Cardiac fibroblast (primary cell): ENCODE measurements at regions not wholly inside any gene's neighbourhood (a gene's known extent, or its start where the extent isn't known, plus 50 kb on each side); places are given as distances from the start of the nearest gene placed in this dataset.
"Not testable (repeated sequence)": the region's sequence is repeated elsewhere in the genome, so short reads cannot be mapped to it uniquely, and the experiment has no call there.

Experiments
- DNase-seq, 2 donors: peaks; one replicate each; pipeline versions ENCODE4 v3.0.0 to v3.0.0-alpha.2; 2010; ENCODE audit warnings: low read depth in 2 of 2
- H3K4me3 ChIP-seq, 2 donors: replicated peaks in 1 of 2; 1 replicate in 1 of 2; 2 replicates in 1 of 2; pipeline ENCODE4 v1.5.1; 2011; ENCODE audit warnings: low read depth in 2 of 2, low read length in 2 of 2, mild to moderate bottlenecking in 2 of 2, moderate library complexity in 1 of 2
- CTCF ChIP-seq: IDR thresholded peaks from one replicate; pipeline ENCODE4 v1.5.1; 2011; ENCODE audit warnings: low read depth, mild to moderate bottlenecking, low read length, inconsistent platforms

GRCh38 chr9:78408388-78408787 lies 111.5 kb downstream of the PSAT1 start:
- no peak overlapping the region for H3K4me3 ChIP-seq
- no peak for DNase-seq

GRCh38 chr9:78409928-78410510 lies 113.1 kb downstream of the PSAT1 start:
- H3K4me3 ChIP-seq, DNase-seq: not testable (repeated sequence)

More at GRCh38 chr9:78408388-78408787, 111.5 kb downstream of the PSAT1 start:
- no peak for TF ChIP-seq CTCF

- no peak for TF ChIP-seq CTCF
- DNase-seq, result no peak
- no peak overlapping the region for H3K4me3 ChIP-seq
Observed at GRCh38 chr9:78422309-78422708, 125.4 kb downstream of the PSAT1 start.

- TF ChIP-seq CTCF, result no peak
- no peak overlapping the region for H3K4me3 ChIP-seq
- DNase-seq, result no peak
Observed at GRCh38 chr9:78424299-78424698, 127.4 kb downstream of the PSAT1 start.

GRCh38 chr9:78428640-78429039 lies 131.7 kb downstream of the PSAT1 start:
- no peak for TF ChIP-seq CTCF
- DNase-seq, result no peak
- no peak overlapping the region for H3K4me3 ChIP-seq

- H3K4me3 ChIP-seq, result no peak overlapping the region
- DNase-seq, result no peak
- no peak for TF ChIP-seq CTCF
Observed at GRCh38 chr9:78430387-78430786, 133.5 kb downstream of the PSAT1 start.

- not testable (repeated sequence) for DNase-seq, H3K4me3 ChIP-seq
Observed at GRCh38 chr9:78431039-78431438, 134.1 kb downstream of the PSAT1 start.

GRCh38 chr9:78436873-78437272 lies 139.9 kb downstream of the PSAT1 start:
- TF ChIP-seq CTCF, result no peak
- H3K4me3 ChIP-seq, result no peak overlapping the region
- DNase-seq, result no peak
